GM23248 (cell line): ENCODE measurements at regions not wholly inside any gene's neighbourhood (a gene's known extent, or its start where the extent isn't known, plus 50 kb on each side); places are given as distances from the start of the nearest gene placed in this dataset.

Source experiments
- DNase-seq: peaks from one replicate; pipeline ENCODE4 v3.0.0-alpha.2; 2015
- H2AFZ ChIP-seq: fragments of 200-600 bp; sonication (generic); 2 replicates; pipeline ENCODE4 v1.6.1; 2016; ENCODE audit warnings: antibody characterized with exemption
- H3F3A ChIP-seq: fragments of 200-600 bp; sonication (generic); 2 replicates; pipeline ENCODE4 v1.6.1; 2016; ENCODE audit warnings: mild to moderate bottlenecking, antibody characterized with exemption, mixed run types; ENCODE audit not compliant: insufficient read depth
- H3K27ac ChIP-seq: fragments of 200-600 bp; sonication (generic); 2 replicates; pipeline ENCODE4 v1.5.1; 2016; ENCODE audit warnings: mild to moderate bottlenecking
- H3K27me3 ChIP-seq: fragments of 200-600 bp; sonication (generic); replicated peaks from 2 replicates; pipeline ENCODE4 v1.6.1; 2016; ENCODE audit warnings: mild to moderate bottlenecking; ENCODE audit not compliant: insufficient read depth
- H3K36me3 ChIP-seq: fragments of 200-600 bp; sonication (generic); 2 replicates; pipeline ENCODE4 v1.6.1; 2016; ENCODE audit warnings: low read depth, mild to moderate bottlenecking
- H3K4me1 ChIP-seq: fragments of 200-600 bp; sonication (generic); 2 replicates; pipeline ENCODE4 v1.6.1; 2016; ENCODE audit warnings: mild to moderate bottlenecking; ENCODE audit not compliant: insufficient read depth
- H3K4me2 ChIP-seq: fragments of 200-600 bp; sonication (generic); one replicate; pipeline ENCODE4 v1.6.1; 2016; ENCODE audit warnings: mild to moderate bottlenecking; ENCODE audit not compliant: unreplicated experiment
- H3K4me3 ChIP-seq: fragments of 200-600 bp; sonication (generic); 2 replicates; pipeline ENCODE4 v1.5.1; 2016; ENCODE audit warnings: mild to moderate bottlenecking
- H3K79me2 ChIP-seq: fragments of 200-600 bp; sonication (generic); 2 replicates; pipeline ENCODE4 v1.6.1; 2016; ENCODE audit warnings: mild to moderate bottlenecking; ENCODE audit not compliant: insufficient read depth
- H3K9ac ChIP-seq: fragments of 200-600 bp; sonication (generic); 2 replicates; pipeline ENCODE4 v1.6.1; 2016; ENCODE audit warnings: mild to moderate bottlenecking
- H3K9me2 ChIP-seq: fragments of 200-600 bp; sonication (generic); 2 replicates; pipeline ENCODE4 v1.6.1; 2016; ENCODE audit warnings: mixed run types, mild to moderate bottlenecking, moderate library complexity; ENCODE audit not compliant: insufficient read depth
- H3K9me3 ChIP-seq: fragments of 200-600 bp; sonication (generic); one replicate; pipeline ENCODE4 v1.6.1; 2017; ENCODE audit warnings: low read depth
- H4K20me1 ChIP-seq: fragments of 200-600 bp; sonication (generic); 2 replicates; pipeline ENCODE4 v1.6.0; 2016; ENCODE audit not compliant: insufficient read depth
- EZH2 ChIP-seq: fragments of 200-600 bp; sonication (generic); IDR thresholded peaks from 2 replicates; pipeline ENCODE4 v1.6.1; 2018; ENCODE audit warnings: antibody characterized with exemption, mild to moderate bottlenecking; ENCODE audit not compliant: insufficient read depth, poor library complexity, severe bottlenecking
- EZH2phosphoT487 ChIP-seq: fragments of 200-600 bp; sonication (generic); IDR thresholded peaks from 2 replicates; pipeline ENCODE4 v1.6.1; 2018; ENCODE audit warnings: antibody characterized with exemption, moderate library complexity, mild to moderate bottlenecking, low read depth; ENCODE audit not compliant: insufficient read depth
- WGBS, 2 experiments: methylation state at CpG; one replicate each; pipeline ENCODE4 v1.1.6; 2015 to 2017; ENCODE audit warnings: low lambda C conversion rate in 2 of 2, low coverage in 1 of 2; ENCODE audit errors: missing lambda C conversion rate in 2 of 2; 5-methylcytosine and 5-hydroxymethylcytosine counted together
- in situ Hi-C: fragments of 300-500 bp; cut with MboI; formaldehyde crosslinking; loops from 2 replicates; pipeline ENCODE4 v1.15.0; 2020

- no peak overlapping the region for H3K4me2 ChIP-seq
- in situ Hi-C loops: no loop called here
- no peaks in the 10 kb centered on the region for H3K27me3 ChIP-seq
- 39 to 44% methylated on average over 4 of the region's 4 CpGs for WGBS, 2 experiments
- DNase-seq: no peak
- H3K36me3 ChIP-seq: no peaks in the 10 kb centered on the region
- no peaks in the 10 kb centered on the region for H3F3A ChIP-seq
- no peaks in the 10 kb centered on the region for H3K9me2 ChIP-seq
- no peak overlapping the region for H2AFZ ChIP-seq
- H3K79me2 ChIP-seq: no peaks in the 10 kb centered on the region
- no peak overlapping the region for H3K9ac ChIP-seq
- H3K27ac ChIP-seq: no peak overlapping the region
- H3K4me1 ChIP-seq: no peaks in the 10 kb centered on the region
- H4K20me1 ChIP-seq: no peaks in the 10 kb centered on the region
- no peaks in the 10 kb centered on the region for H3K9me3 ChIP-seq
- no peak for TF ChIP-seq EZH2phosphoT487
- no peak for TF ChIP-seq EZH2
- no peak overlapping the region for H3K4me3 ChIP-seq
Measured at GRCh38 chr5:133682451-133682850, 70.1 kb upstream of the FSTL4 start.

GRCh38 chr5:133681896-133682295, 69.6 kb upstream of the FSTL4 start:
- Histone ChIP-seq H3K36me3 (no peaks in the 10 kb centered on the region), H3K4me2 (no peak overlapping the region), H3K9me3 (no peaks in the 10 kb centered on the region), H3K9me2 (no peaks in the 10 kb centered on the region), H3K4me1 (no peaks in the 10 kb centered on the region), H3K9ac (no peak overlapping the region), H3K4me3 (no peak overlapping the region), H3K27me3 (peaks cover 5% of the 10 kb centered on the region; the same call in 1 of the 2 replicates), H2AFZ (no peak overlapping the region), H4K20me1 (no peaks in the 10 kb centered on the region), H3K79me2 (no peaks in the 10 kb centered on the region), H3F3A (no peaks in the 10 kb centered on the region), H3K27ac (no peak overlapping the region)
- in situ Hi-C loops: no loop called here
- WGBS, 2 experiments: 23 to 31% methylated on average over 2 of the region's 2 CpGs
- DNase-seq: no peak
- TF ChIP-seq EZH2 (no peak), EZH2phosphoT487 (no peak)

- no peaks in the 10 kb centered on the region for H3K9me2 ChIP-seq
- H3F3A ChIP-seq: no peaks in the 10 kb centered on the region
- H3K4me1 ChIP-seq: no peaks in the 10 kb centered on the region
- no peak overlapping the region for H3K4me3 ChIP-seq
- no peak overlapping the region for H3K4me2 ChIP-seq
- WGBS, 2 experiments: 11 to 12% methylated on average over 12 of the region's 12 CpGs
- H3K36me3 ChIP-seq: no peaks in the 10 kb centered on the region
- H2AFZ ChIP-seq: no peak overlapping the region
- in situ Hi-C loops: no loop called here
- no peak overlapping the region for H3K9ac ChIP-seq
- no peak for TF ChIP-seq EZH2
- TF ChIP-seq EZH2phosphoT487: no peak
- no peak overlapping the region for H3K27ac ChIP-seq
- no peaks in the 10 kb centered on the region for H3K9me3 ChIP-seq
- no peak for DNase-seq
- H3K27me3 ChIP-seq: peaks cover 14% of the 10 kb centered on the region
- H3K79me2 ChIP-seq: no peaks in the 10 kb centered on the region
- H4K20me1 ChIP-seq: no peaks in the 10 kb centered on the region
Measured at GRCh38 chr5:133680830-133681565, 68.7 kb upstream of the FSTL4 start.

- no peak overlapping the region for H3K4me3 ChIP-seq
- H3K4me2 ChIP-seq: no peak overlapping the region
- H3K79me2 ChIP-seq: no peaks in the 10 kb centered on the region
- no peak overlapping the region for H3K27ac ChIP-seq
- no peak overlapping the region for H2AFZ ChIP-seq
- no peaks in the 10 kb centered on the region for H3K9me3 ChIP-seq
- H3K4me1 ChIP-seq: no peaks in the 10 kb centered on the region
- no peaks in the 10 kb centered on the region for H3K36me3 ChIP-seq
- no peak for DNase-seq
- no peaks in the 10 kb centered on the region for H3F3A ChIP-seq
- H3K9ac ChIP-seq: no peak overlapping the region
- 17% methylated on average over 1 of the region's 1 CpG for WGBS, 2 experiments
- TF ChIP-seq EZH2 (no peak), EZH2phosphoT487 (no peak)
- H4K20me1 ChIP-seq: no peaks in the 10 kb centered on the region
- no peaks in the 10 kb centered on the region for H3K9me2 ChIP-seq
- peaks cover 15% of the 10 kb centered on the region for H3K27me3 ChIP-seq
- in situ Hi-C loops: no loop called here
Measured at GRCh38 chr5:133679534-133679933, 67.2 kb upstream of the FSTL4 start.
